Activated T-cell treated with anti-CD3 and anti-CD28 coated beads, Interleukin-2, amount 50 U/mL, for 72 hours (primary cell): ENCODE measurements at regions not wholly inside any gene's neighbourhood (a gene's known extent, or its start where the extent isn't known, plus 50 kb on each side); places are given as distances from the start of the nearest gene placed in this dataset.
A peak's percentile ranks its signal among the peaks of the same experiment; 100 is the strongest.

Experiments used
- ATAC-seq, 2 donors: fragments of 150-1000 bp; cut with Tn5 transposase; replicated peaks in 1 of 2; 2 replicates each; pipeline ENCODE4 v1.10.0; 2021; ENCODE audit warnings: moderate library complexity in 2 of 2, mild to moderate bottlenecking in 1 of 2
- DNase-seq, 2 donors: peaks; one replicate each; pipeline ENCODE4 v3.0.0; 2021 to 2022; ENCODE audit warnings: mixed read lengths in 1 of 2
- H3K27ac Mint-ChIP-seq: one replicate; pipeline ENCODE4 v1.8.0; 2022; ENCODE audit warnings: mild to moderate bottlenecking, moderate library complexity, mixed read lengths
- H3K27me3 Mint-ChIP-seq: one replicate; pipeline ENCODE4 v1.8.0; 2022; ENCODE audit warnings: low read depth, mixed read lengths
- H3K36me3 Mint-ChIP-seq, 2 donors: one replicate each; pipeline ENCODE4 v1.8.0; 2022; ENCODE audit warnings: mixed read lengths in 2 of 2, mild to moderate bottlenecking in 1 of 2; ENCODE audit not compliant: insufficient read depth in 2 of 2
- H3K4me1 Mint-ChIP-seq: one replicate; pipeline ENCODE4 v1.8.0; 2022; ENCODE audit warnings: low read depth, mixed read lengths
- H3K4me3 Mint-ChIP-seq, 2 donors: one replicate each; pipeline ENCODE4 v1.8.0; 2022; ENCODE audit warnings: mild to moderate bottlenecking in 2 of 2, mixed read lengths in 2 of 2, moderate library complexity in 2 of 2
- H3K9me3 Mint-ChIP-seq, 2 donors: one replicate each; pipeline ENCODE4 v1.8.0; 2022; ENCODE audit warnings: mixed read lengths in 2 of 2

DNA sequence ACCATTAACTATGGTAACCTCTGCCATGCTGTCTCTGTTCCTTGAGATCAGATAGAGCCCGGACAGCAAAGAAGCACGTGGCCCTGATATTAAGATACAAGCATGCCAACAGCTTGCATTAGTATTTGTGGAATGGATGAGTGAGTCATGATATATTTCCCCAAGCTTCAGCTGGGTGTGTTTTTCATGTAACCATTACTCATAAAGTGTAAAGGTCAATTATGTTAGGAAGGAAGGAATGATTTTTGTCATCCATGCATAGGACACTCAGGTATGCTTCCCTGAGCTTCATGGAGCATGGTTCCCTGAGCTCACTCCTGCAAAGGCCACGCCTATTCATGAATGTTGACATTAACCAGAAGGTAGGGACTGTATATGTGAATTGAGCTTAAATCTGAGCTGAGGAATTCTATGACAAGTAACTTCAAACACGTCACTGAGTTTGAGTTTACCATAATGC lies 74.6 kb downstream of the ARL4C start:
- H3K36me3 Mint-ChIP-seq: peaks cover 3 to 8% of the 10 kb centered on the region in 2 donors
- peaks cover 71% of the 10 kb centered on the region for H3K4me1 Mint-ChIP-seq
- peak overlapping the region; percentile 81 for H3K27ac Mint-ChIP-seq
- H3K27me3 Mint-ChIP-seq: no peaks in the 10 kb centered on the region
- ATAC-seq (no peak), DNase-seq (no peak)
- H3K4me3 Mint-ChIP-seq: peak overlapping the region; percentile 75 to 78
- peaks cover 3 to 4% of the 10 kb centered on the region in 2 donors for H3K9me3 Mint-ChIP-seq

DNA sequence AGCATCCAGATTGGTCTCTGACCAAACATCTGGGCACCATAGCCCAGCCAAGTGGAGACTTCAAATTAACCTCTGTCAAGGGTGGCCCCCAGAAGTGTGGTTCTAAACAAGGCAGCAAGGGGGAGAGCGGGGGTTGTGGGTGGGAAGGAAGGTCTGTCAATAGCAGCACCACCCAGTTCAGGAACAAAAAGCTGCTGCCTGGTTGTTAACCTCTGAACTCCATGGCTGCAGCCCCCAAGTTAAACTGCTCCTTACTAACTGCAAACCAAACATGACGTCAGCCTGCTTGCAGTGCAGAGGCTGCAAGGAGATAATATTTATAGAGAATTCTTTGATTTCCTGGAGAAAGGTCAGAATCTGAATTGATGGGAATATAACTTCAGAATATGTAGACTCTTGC lies 76.5 kb downstream of the ARL4C start:
- no peak for ATAC-seq
- Mint-ChIP-seq H3K4me3 (no peak overlapping the region), H3K9me3 (peaks cover 3 to 6% of the 10 kb centered on the region in 2 donors), H3K27me3 (no peaks in the 10 kb centered on the region), H3K27ac (no peak overlapping the region), H3K36me3 (peaks cover 3 to 8% of the 10 kb centered on the region in 2 donors), H3K4me1 (peaks cover 57% of the 10 kb centered on the region)
- no peak for DNase-seq

- Mint-ChIP-seq H3K27me3 (no peaks in the 10 kb centered on the region), H3K4me1 (peaks cover 52% of the 10 kb centered on the region), H3K36me3 (peaks cover 3 to 8% of the 10 kb centered on the region in 2 donors)
Observed at GRCh38 chr2:234419726-234420125, 77.2 kb downstream of the ARL4C start.

GRCh38 chr2:234415706-234416105 lies 81.2 kb downstream of the ARL4C start:
- ATAC-seq (no peak), DNase-seq (no peak)
- no peaks in the 10 kb centered on the region for H3K27me3 Mint-ChIP-seq
- H3K4me3 Mint-ChIP-seq: no peak overlapping the region
- H3K4me1 Mint-ChIP-seq: peaks cover 22% of the 10 kb centered on the region
- no peak overlapping the region for H3K27ac Mint-ChIP-seq
- peaks cover 3 to 12% of the 10 kb centered on the region in 2 donors for H3K9me3 Mint-ChIP-seq
- H3K36me3 Mint-ChIP-seq: peaks cover 3 to 8% of the 10 kb centered on the region in 2 donors

More at GRCh38 chr2:234419726-234420125, 77.2 kb downstream of the ARL4C start:
- DNase-seq (no peak), ATAC-seq (no peak)
- no peak overlapping the region for H3K27ac Mint-ChIP-seq
- peaks cover 3 to 9% of the 10 kb centered on the region in 2 donors for H3K9me3 Mint-ChIP-seq
- no peak overlapping the region for H3K4me3 Mint-ChIP-seq

- Mint-ChIP-seq H3K4me1 (peaks cover 22% of the 10 kb centered on the region), H3K36me3 (peaks cover 3 to 8% of the 10 kb centered on the region in 2 donors), H3K27ac (no peak overlapping the region), H3K27me3 (no peaks in the 10 kb centered on the region), H3K9me3 (peaks cover 3 to 12% of the 10 kb centered on the region in 2 donors), H3K4me3 (no peak overlapping the region)
- ATAC-seq (no peak), DNase-seq (no peak)
Observed at GRCh38 chr2:234414596-234414995, 82.3 kb downstream of the ARL4C start.

DNA sequence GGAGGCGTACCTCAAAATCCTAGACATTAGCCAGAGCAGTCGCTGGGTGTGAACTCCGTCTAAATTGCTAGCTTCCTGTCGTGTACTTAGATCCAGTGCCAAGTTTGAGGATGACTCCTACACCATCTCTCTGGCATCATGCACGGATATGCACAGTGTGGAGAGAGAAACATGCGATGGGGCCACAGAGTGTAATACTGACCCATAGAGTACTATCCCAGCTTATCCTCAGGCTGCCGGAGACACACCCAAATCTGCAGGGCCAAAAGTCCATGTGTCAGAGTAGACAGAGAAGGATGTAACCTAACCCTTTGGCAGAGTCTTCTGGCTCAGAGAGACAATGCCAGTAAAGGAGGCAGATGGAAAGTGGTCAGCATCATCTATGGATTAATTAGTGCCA lies 84.2 kb downstream of the ARL4C start:
- Mint-ChIP-seq H3K9me3 (peaks cover 0 to 8% of the 10 kb centered on the region in 2 donors), H3K27ac (no peak overlapping the region), H3K27me3 (no peaks in the 10 kb centered on the region), H3K4me3 (no peak overlapping the region), H3K4me1 (peaks cover 22% of the 10 kb centered on the region), H3K36me3 (no peaks in the 10 kb centered on the region)
- ATAC-seq (no peak), DNase-seq (no peak)

GRCh38 chr2:234411793-234412192 lies 85.1 kb downstream of the ARL4C start:
- no peak for DNase-seq
- Mint-ChIP-seq H3K9me3 (peaks cover 0 to 8% of the 10 kb centered on the region in 2 donors), H3K4me1 (peaks cover 22% of the 10 kb centered on the region), H3K27me3 (no peaks in the 10 kb centered on the region), H3K36me3 (no peaks in the 10 kb centered on the region), H3K4me3 (no peak overlapping the region), H3K27ac (no peak overlapping the region)
- no peak for ATAC-seq

DNA sequence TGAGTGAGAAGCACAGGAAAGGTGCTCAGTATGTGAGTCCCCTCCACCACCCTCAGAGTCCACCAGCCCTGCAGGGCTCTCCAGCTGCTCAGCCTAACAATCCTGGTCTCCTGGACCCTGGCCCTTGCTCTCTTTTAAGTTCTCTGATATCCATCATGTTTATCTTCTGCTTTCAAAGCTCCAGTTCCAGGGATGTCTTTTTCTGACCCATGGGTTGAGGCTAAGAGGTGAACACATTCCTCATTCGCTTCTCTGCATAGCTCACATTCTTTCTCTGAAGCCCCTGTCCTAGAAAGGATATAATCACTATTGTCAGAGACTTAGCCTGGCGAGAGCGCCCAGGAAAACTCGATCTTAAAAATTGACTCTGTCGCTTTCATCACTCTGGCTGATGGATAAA lies 86.4 kb downstream of the ARL4C start:
- no peaks in the 10 kb centered on the region for H3K27me3 Mint-ChIP-seq
- H3K4me1 Mint-ChIP-seq: peaks cover 21% of the 10 kb centered on the region
- no peak overlapping the region for H3K4me3 Mint-ChIP-seq
- ATAC-seq (no peak), DNase-seq (no peak)
- H3K27ac Mint-ChIP-seq: no peak overlapping the region
- H3K9me3 Mint-ChIP-seq: peaks cover 0 to 7% of the 10 kb centered on the region in 2 donors
- no peaks in the 10 kb centered on the region for H3K36me3 Mint-ChIP-seq

- DNase-seq: no peak
- no peaks in the 10 kb centered on the region for H3K36me3 Mint-ChIP-seq
- H3K27me3 Mint-ChIP-seq: no peaks in the 10 kb centered on the region
- ATAC-seq: no peak
- peaks cover 0 to 2% of the 10 kb centered on the region in 2 donors for H3K9me3 Mint-ChIP-seq
- no peak overlapping the region for H3K27ac Mint-ChIP-seq
- peaks cover 27% of the 10 kb centered on the region for H3K4me1 Mint-ChIP-seq
- H3K4me3 Mint-ChIP-seq: no peak overlapping the region
Observed at GRCh38 chr2:234409590-234409989, 87.3 kb downstream of the ARL4C start.

DNA sequence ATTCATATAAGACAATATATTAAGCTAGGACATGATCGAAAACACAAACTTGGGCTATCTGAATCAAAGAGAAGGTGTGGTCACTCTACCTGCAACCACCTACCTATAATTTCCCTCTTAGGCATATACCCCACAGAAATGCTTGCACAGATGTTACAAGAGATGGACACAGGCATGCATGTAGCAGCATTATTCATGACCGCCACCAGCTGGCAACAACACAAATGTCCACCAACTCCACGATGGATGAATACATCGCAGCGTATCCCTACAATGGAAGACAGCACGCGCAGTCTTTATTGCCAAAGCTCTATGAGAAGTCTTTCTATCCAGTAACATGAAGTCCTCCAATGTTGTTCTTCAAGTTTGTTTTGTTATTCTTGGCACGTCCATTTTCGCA lies 90.8 kb downstream of the ARL4C start:
- Mint-ChIP-seq H3K27me3 (no peaks in the 10 kb centered on the region), H3K9me3 (peaks cover 0 to under 1% of the 10 kb centered on the region in 2 donors), H3K4me1 (peaks cover 45% of the 10 kb centered on the region), H3K27ac (no peak overlapping the region), H3K36me3 (no peaks in the 10 kb centered on the region), H3K4me3 (no peak overlapping the region)
- DNase-seq (no peak), ATAC-seq (no peak)

GRCh38 chr2:234405462-234405861 lies 91.4 kb downstream of the ARL4C start:
- H3K27me3 Mint-ChIP-seq: no peaks in the 10 kb centered on the region
- peaks cover 1 to 5% of the 10 kb centered on the region in 2 donors for H3K9me3 Mint-ChIP-seq
- H3K4me1 Mint-ChIP-seq: peaks cover 44% of the 10 kb centered on the region
- no peaks in the 10 kb centered on the region for H3K36me3 Mint-ChIP-seq
- H3K4me3 Mint-ChIP-seq: no peak overlapping the region
- no peak for DNase-seq
- no peak for ATAC-seq
- no peak overlapping the region for H3K27ac Mint-ChIP-seq

DNA sequence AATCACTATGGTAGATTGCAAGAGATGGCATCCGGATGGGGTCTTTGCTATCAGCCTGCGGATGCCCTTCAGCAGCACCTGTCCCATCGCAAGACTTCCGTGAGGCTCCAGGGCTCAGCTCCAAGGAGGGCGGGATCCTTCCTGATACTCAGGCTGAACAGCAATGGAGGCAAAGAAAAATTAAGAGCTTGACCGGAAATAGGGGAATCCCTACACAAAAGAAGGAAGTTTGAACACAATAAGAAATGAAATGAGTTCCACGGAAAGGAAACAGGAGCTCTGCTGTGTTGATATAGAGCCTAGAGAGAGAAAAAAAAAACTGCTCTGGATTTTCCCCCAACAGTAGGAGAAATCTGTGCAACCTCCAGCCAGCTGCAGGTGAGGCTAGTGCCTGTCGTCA lies 91.9 kb downstream of the ARL4C start:
- H3K4me1 Mint-ChIP-seq: peaks cover 43% of the 10 kb centered on the region
- H3K27me3 Mint-ChIP-seq: no peaks in the 10 kb centered on the region
- no peaks in the 10 kb centered on the region for H3K36me3 Mint-ChIP-seq
- H3K4me3 Mint-ChIP-seq: no peak overlapping the region
- H3K27ac Mint-ChIP-seq: no peak overlapping the region
- peaks cover 1 to 5% of the 10 kb centered on the region in 2 donors for H3K9me3 Mint-ChIP-seq
- no peak for DNase-seq
- ATAC-seq: no peak

DNA sequence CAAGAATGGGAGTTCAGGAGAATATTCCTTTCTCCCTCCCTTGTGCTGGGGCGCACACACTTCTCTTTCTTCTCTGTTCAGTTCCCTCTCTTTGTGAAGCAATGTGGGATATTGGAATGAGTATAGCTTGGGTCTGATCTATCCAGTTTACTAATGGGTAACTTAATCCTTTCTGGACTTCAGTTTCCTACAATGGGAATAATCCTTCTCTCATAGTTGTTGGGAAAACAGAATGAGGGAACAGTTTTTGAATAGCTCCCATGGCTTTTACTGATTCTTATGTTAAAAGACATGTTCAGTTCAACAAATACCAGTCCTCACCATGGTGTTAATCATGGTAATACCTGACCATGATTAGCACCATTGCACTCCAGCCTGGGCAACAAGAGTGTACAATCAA lies 93.1 kb downstream of the ARL4C start:
- ATAC-seq: no peak
- H3K36me3 Mint-ChIP-seq: no peaks in the 10 kb centered on the region
- H3K9me3 Mint-ChIP-seq: peaks cover 1 to 5% of the 10 kb centered on the region in 2 donors
- no peak for DNase-seq
- H3K27ac Mint-ChIP-seq: no peak overlapping the region
- no peak overlapping the region for H3K4me3 Mint-ChIP-seq
- no peaks in the 10 kb centered on the region for H3K27me3 Mint-ChIP-seq
- H3K4me1 Mint-ChIP-seq: peaks cover 53% of the 10 kb centered on the region

DNA sequence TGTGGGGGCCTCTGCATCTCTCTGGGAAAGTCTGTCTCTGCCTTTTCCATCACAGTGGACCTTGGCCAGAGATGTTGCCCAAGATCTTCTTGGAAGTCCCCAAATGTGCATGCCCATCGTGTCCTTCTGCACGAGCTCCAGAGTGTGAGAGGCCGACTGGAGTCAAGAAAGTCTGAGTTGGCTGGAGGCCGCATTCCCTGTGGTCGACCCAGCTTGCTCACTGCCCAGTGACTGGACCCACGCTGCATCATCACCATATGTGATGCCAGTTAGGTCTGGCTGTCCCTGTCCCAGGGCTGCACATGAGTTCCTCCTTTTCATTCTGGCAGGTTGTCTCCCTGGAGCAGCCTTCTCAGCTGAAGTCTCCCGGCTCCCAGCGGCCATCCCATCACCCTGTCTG lies 93.8 kb downstream of the ARL4C start:
- no peak for DNase-seq
- H3K36me3 Mint-ChIP-seq: no peaks in the 10 kb centered on the region
- no peak for ATAC-seq
- no peaks in the 10 kb centered on the region for H3K27me3 Mint-ChIP-seq
- H3K4me3 Mint-ChIP-seq: no peak overlapping the region
- H3K9me3 Mint-ChIP-seq: peaks cover 1 to 5% of the 10 kb centered on the region in 2 donors
- no peak overlapping the region for H3K27ac Mint-ChIP-seq
- H3K4me1 Mint-ChIP-seq: peaks cover 58% of the 10 kb centered on the region
